ENCODE measurements at regions not wholly inside any gene's neighbourhood (a gene's known extent, or its start where the extent isn't known, plus 50 kb on each side); places are given as distances from the start of the nearest gene placed in this dataset.

- Histone ChIP-seq H3K27me3 (no peaks in the 10 kb centered on the region), H3K4me1 (peaks cover 9% of the 10 kb centered on the region), H3F3A (ENCODE audit: low read depth) (peaks cover 6% of the 10 kb centered on the region), H3K4me3 (no peak overlapping the region), H3K9me3 (ENCODE audit: low read depth) (no peaks in the 10 kb centered on the region), H4K20me1 (ENCODE audit: low read depth) (no peaks in the 10 kb centered on the region), H2AFZ (replicated peaks) (no peak overlapping the region), H3K79me2 (ENCODE audit: low read depth) (no peaks in the 10 kb centered on the region), H3K9ac (no peak overlapping the region), H3K4me2 (no peak overlapping the region), H3K27ac (no peak overlapping the region), H3K36me3 (no peaks in the 10 kb centered on the region)
- no peak for DNase-seq (ENCODE audit: low spot score)
- TF ChIP-seq EZH2phosphoT487 (IDR thresholded peaks at IDR 0.05) (no peak), EZH2 (IDR thresholded peaks at IDR 0.05) (no peak)
- TF ChIP-seq, protein P1, sequence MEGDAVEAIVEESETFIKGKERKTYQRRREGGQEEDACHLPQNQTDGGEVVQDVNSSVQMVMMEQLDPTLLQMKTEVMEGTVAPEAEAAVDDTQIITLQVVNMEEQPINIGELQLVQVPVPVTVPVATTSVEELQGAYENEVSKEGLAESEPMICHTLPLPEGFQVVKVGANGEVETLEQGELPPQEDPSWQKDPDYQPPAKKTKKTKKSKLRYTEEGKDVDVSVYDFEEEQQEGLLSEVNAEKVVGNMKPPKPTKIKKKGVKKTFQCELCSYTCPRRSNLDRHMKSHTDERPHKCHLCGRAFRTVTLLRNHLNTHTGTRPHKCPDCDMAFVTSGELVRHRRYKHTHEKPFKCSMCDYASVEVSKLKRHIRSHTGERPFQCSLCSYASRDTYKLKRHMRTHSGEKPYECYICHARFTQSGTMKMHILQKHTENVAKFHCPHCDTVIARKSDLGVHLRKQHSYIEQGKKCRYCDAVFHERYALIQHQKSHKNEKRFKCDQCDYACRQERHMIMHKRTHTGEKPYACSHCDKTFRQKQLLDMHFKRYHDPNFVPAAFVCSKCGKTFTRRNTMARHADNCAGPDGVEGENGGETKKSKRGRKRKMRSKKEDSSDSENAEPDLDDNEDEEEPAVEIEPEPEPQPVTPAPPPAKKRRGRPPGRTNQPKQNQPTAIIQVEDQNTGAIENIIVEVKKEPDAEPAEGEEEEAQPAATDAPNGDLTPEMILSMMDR (IDR thresholded peaks at IDR 0.05): no peak
- Mint-ChIP-seq H3K27ac (no peak overlapping the region), H3K4me3 (no peak overlapping the region), H3K9me3 (no peaks in the 10 kb centered on the region), H3K36me3 (no peaks in the 10 kb centered on the region), H3K4me1 (peaks cover 22% of the 10 kb centered on the region), H3K27me3 (ENCODE audit: insufficient read depth, low read depth) (no peaks in the 10 kb centered on the region)
These were observed 298.1 kb upstream of the TMPO start for GRCh38 chr12:98217257-98217656.

DNA sequence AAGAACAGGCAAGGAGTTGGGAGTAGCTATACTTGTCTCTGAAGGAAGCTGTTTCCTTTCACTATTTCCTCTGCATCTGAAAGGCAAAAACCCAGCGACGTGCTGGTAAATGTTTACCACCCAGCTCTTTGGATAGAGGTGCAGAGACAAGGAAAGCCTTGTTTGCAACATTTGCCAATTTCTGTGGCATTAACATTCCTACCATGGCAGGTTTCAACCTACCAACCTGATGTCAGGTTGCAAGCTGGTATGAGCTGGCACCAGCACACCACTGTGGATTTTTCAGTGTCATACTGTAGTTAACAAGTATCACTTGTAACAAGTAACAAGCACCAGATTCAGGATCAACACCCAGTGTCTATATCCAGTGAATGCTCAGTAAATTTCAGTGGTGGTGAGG is 294.8 kb upstream of the TMPO start:
- Histone ChIP-seq H3K9ac (no peak overlapping the region), H4K20me1 (ENCODE audit: low read depth) (no peaks in the 10 kb centered on the region), H3K36me3 (no peaks in the 10 kb centered on the region), H3K9me3 (ENCODE audit: low read depth) (no peaks in the 10 kb centered on the region), H3K27me3 (no peaks in the 10 kb centered on the region), H3K79me2 (ENCODE audit: low read depth) (no peaks in the 10 kb centered on the region), H3K4me2 (no peak overlapping the region), H3F3A (ENCODE audit: low read depth) (peaks cover 6% of the 10 kb centered on the region), H3K27ac (no peak overlapping the region), H2AFZ (replicated peaks) (no peak overlapping the region), H3K4me3 (no peak overlapping the region), H3K4me1 (peaks cover 9% of the 10 kb centered on the region)
- H3K4me1 Mint-ChIP-seq: peaks cover 7% of the 10 kb centered on the region
- H3K9me3 Mint-ChIP-seq: peaks cover 3% of the 10 kb centered on the region
- H3K4me3 Mint-ChIP-seq: no peak overlapping the region
- no peak for DNase-seq (ENCODE audit: low spot score)
- TF ChIP-seq, protein P1 (IDR thresholded peaks at IDR 0.05): no peak
- TF ChIP-seq EZH2phosphoT487 (IDR thresholded peaks at IDR 0.05) (no peak), EZH2 (IDR thresholded peaks at IDR 0.05) (no peak)
- no peak overlapping the region for H3K27ac Mint-ChIP-seq
- peaks cover 6% of the 10 kb centered on the region for H3K27me3 Mint-ChIP-seq (ENCODE audit: insufficient read depth, low read depth)
- no peaks in the 10 kb centered on the region for H3K36me3 Mint-ChIP-seq

- peaks cover 3% of the 10 kb centered on the region for H3K9me3 Mint-ChIP-seq
- H3K79me2 ChIP-seq (ENCODE audit: low read depth): no peaks in the 10 kb centered on the region
These were observed 294.1 kb upstream of the TMPO start for GRCh38 chr12:98221243-98221808.

More at GRCh38 chr12:98221243-98221808, 294.1 kb upstream of the TMPO start:
- no peaks in the 10 kb centered on the region for H3K36me3 Mint-ChIP-seq
- no peaks in the 10 kb centered on the region for H4K20me1 ChIP-seq (ENCODE audit: low read depth)
- H3K4me3 Mint-ChIP-seq: no peak overlapping the region
- no peak overlapping the region for H2AFZ ChIP-seq (replicated peaks)
- DNase-seq (ENCODE audit: low spot score): peak; percentile 4
- H3K27ac ChIP-seq: no peak overlapping the region
- no peak overlapping the region for H3K4me3 ChIP-seq
- H3K4me1 ChIP-seq: peaks cover 9% of the 10 kb centered on the region
- no peaks in the 10 kb centered on the region for H3K9me3 ChIP-seq (ENCODE audit: low read depth)
- no peak overlapping the region for H3K4me2 ChIP-seq
- H3K36me3 ChIP-seq: no peaks in the 10 kb centered on the region
- H3F3A ChIP-seq (ENCODE audit: low read depth): peaks cover 6% of the 10 kb centered on the region
- H3K27ac Mint-ChIP-seq: no peak overlapping the region
- H3K4me1 Mint-ChIP-seq: peaks cover 7% of the 10 kb centered on the region
- H3K27me3 Mint-ChIP-seq (ENCODE audit: insufficient read depth, low read depth): peaks cover 6% of the 10 kb centered on the region
- no peaks in the 10 kb centered on the region for H3K27me3 ChIP-seq
- H3K9ac ChIP-seq: no peak overlapping the region
- TF ChIP-seq EZH2 (IDR thresholded peaks at IDR 0.05) (no peak), EZH2phosphoT487 (IDR thresholded peaks at IDR 0.05) (no peak)
- TF ChIP-seq, protein P1 (IDR thresholded peaks at IDR 0.05): no peak
